Gastrocnemius medialis (tissue), 4 donors: ENCODE measurements at regions not wholly inside any gene's neighbourhood (a gene's known extent, or its start where the extent isn't known, plus 50 kb on each side); places are given as distances from the start of the nearest gene placed in this dataset.

Source experiments
- ATAC-seq, 2 donors: fragments of 150-250 bp; one replicate each; pipeline ENCODE4 v1.9.1; 2016
- DNase-seq, 2 donors: peaks; one replicate each; pipeline ENCODE4 v3.0.0-alpha.2; 2019
- H3K27ac ChIP-seq, 4 donors: fragments of 200-600 bp; sonication (generic); 1 replicate in 1 of 4; 2 replicates in 3 of 4; pipeline ENCODE4 v1.5.1; 2016 to 2018; ENCODE audit warnings: mild to moderate bottlenecking in 2 of 4, moderate library complexity in 1 of 4
- H3K27me3 ChIP-seq, 3 donors: fragments of 200-600 bp; sonication (generic) in 2 of 3; 1 replicate in 1 of 3; 2 replicates in 2 of 3; pipeline versions ENCODE4 v1.5.1 to v1.6.0; 2016 to 2019; ENCODE audit warnings: mild to moderate bottlenecking in 1 of 3, moderate library complexity in 1 of 3
- H3K36me3 ChIP-seq, 2 donors: fragments of 200-600 bp; sonication (generic) in 1 of 2; one replicate each; pipeline ENCODE4 v1.5.1; 2017 to 2018
- H3K4me1 ChIP-seq, 2 donors: fragments of 200-600 bp; sonication (generic) in 1 of 2; one replicate each; pipeline ENCODE4 v1.5.1; 2016 to 2017; ENCODE audit warnings: mild to moderate bottlenecking in 2 of 2
- H3K4me3 ChIP-seq, 4 donors: fragments of 200-600 bp; sonication (generic) in 3 of 4; 1 replicate in 1 of 4; 2 replicates in 3 of 4; pipeline ENCODE4 v1.5.1; 2016 to 2019; ENCODE audit warnings: mild to moderate bottlenecking in 2 of 4
- H3K9me3 ChIP-seq, 3 donors: fragments of 200-600 bp; sonication (generic) in 2 of 3; 1 replicate in 1 of 3; 2 replicates in 2 of 3; pipeline ENCODE4 v1.5.1; 2016 to 2019
- POLR2A ChIP-seq, 2 donors: fragments of 450-650 bp; IDR thresholded peaks; one replicate each; pipeline ENCODE4 v1.6.1; 2017; ENCODE audit warnings: antibody characterized with exemption in 2 of 2, mild to moderate bottlenecking in 2 of 2, moderate library complexity in 2 of 2
- in situ Hi-C, 4 donors: fragments of 200-750 bp; cut with MboI; loops; one replicate each; pipeline versions ENCODE4 v1.15.0 to v1.8.0; 2017; ENCODE audit warnings: low sequenced_read_pairs in 4 of 4
- intact Hi-C: fragments of 100-400 bp; cut with DNase I; formaldehyde crosslinking; loops from one replicate; pipeline ENCODE4 v1.15.1; 2023; ENCODE audit warnings: low total_unique reads
- TF ChIP-seq, protein P1 (sequence below), 5 experiments: fragments of 450-650 bp in 3 of 5; fragments of 200-600 bp in 2 of 5; sonication (generic) in 2 of 5; IDR thresholded peaks in 4 of 5; conservative IDR thresholded peaks in 1 of 5; 1 replicate in 4 of 5; 2 replicates in 1 of 5; pipeline ENCODE4 v1.5.1; 2016 to 2019; ENCODE audit warnings: antibody characterized with exemption in 5 of 5, mild to moderate bottlenecking in 3 of 5, moderate library complexity in 3 of 5

GRCh38 chr10:131668903-131669302 is 231.9 kb upstream of the PPP2R2D start:
- ATAC-seq (no peak), DNase-seq (no peak)
- intact Hi-C loops (no loop called here), in situ Hi-C loops (no loop called here)
- H3K4me1 ChIP-seq = no peaks in the 10 kb centered on the region
- no peak overlapping the region for H3K27ac ChIP-seq
- no peak overlapping the region for H3K4me3 ChIP-seq
- no peaks in the 10 kb centered on the region for H3K36me3 ChIP-seq
- H3K27me3 ChIP-seq = no peaks in the 10 kb centered on the region
- no peaks in the 10 kb centered on the region for H3K9me3 ChIP-seq
- TF ChIP-seq, protein P1, sequence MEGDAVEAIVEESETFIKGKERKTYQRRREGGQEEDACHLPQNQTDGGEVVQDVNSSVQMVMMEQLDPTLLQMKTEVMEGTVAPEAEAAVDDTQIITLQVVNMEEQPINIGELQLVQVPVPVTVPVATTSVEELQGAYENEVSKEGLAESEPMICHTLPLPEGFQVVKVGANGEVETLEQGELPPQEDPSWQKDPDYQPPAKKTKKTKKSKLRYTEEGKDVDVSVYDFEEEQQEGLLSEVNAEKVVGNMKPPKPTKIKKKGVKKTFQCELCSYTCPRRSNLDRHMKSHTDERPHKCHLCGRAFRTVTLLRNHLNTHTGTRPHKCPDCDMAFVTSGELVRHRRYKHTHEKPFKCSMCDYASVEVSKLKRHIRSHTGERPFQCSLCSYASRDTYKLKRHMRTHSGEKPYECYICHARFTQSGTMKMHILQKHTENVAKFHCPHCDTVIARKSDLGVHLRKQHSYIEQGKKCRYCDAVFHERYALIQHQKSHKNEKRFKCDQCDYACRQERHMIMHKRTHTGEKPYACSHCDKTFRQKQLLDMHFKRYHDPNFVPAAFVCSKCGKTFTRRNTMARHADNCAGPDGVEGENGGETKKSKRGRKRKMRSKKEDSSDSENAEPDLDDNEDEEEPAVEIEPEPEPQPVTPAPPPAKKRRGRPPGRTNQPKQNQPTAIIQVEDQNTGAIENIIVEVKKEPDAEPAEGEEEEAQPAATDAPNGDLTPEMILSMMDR (IDR thresholded peaks at IDR 0.05 in 4 of 5, conservative IDR thresholded peaks at IDR 0.05 in 1 of 5) = no peak
- TF ChIP-seq POLR2A (IDR thresholded peaks at IDR 0.05) = no peak

- Histone ChIP-seq H3K27ac (no peak overlapping the region), H3K36me3 (no peaks in the 10 kb centered on the region), H3K4me3 (no peak overlapping the region), H3K27me3 (no peaks in the 10 kb centered on the region), H3K9me3 (no peaks in the 10 kb centered on the region), H3K4me1 (no peaks in the 10 kb centered on the region)
- ATAC-seq = no peak
- DNase-seq = no peak
- intact Hi-C loops (no loop called here), in situ Hi-C loops (no loop called here)
- TF ChIP-seq POLR2A (IDR thresholded peaks at IDR 0.05) = no peak
- TF ChIP-seq, protein P1 (IDR thresholded peaks at IDR 0.05 in 4 of 5, conservative IDR thresholded peaks at IDR 0.05 in 1 of 5) = no peak
Measured at GRCh38 chr10:131669838-131670237, 231.0 kb upstream of the PPP2R2D start.

DNA sequence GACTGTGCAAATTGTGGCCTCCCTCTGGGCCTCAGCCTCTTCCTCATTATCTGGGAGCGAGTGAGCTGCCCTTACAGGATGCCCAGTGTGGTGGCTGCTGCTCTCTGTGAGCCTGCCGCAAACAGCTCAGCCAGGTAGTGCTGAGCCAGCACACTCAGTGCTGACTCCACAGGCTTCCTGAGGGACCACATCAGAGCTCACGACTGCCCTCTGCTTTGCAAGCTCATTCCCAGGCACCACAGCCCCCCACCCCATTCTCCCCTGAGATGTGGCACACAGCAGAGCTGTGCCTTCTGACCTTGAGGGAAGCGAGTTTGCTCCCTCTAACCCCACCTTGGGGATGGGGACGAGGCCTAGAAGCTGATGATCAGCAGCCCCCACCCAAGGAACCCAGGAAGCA is 230.5 kb upstream of the PPP2R2D start:
- no peak for ATAC-seq
- H3K9me3 ChIP-seq = no peaks in the 10 kb centered on the region
- H3K36me3 ChIP-seq = no peaks in the 10 kb centered on the region
- H3K27ac ChIP-seq = no peak overlapping the region
- no peaks in the 10 kb centered on the region for H3K27me3 ChIP-seq
- TF ChIP-seq, protein P1 (IDR thresholded peaks at IDR 0.05 in 4 of 5, conservative IDR thresholded peaks at IDR 0.05 in 1 of 5) = no peak
- TF ChIP-seq POLR2A (IDR thresholded peaks at IDR 0.05) = no peak
- intact Hi-C loops (no loop called here), in situ Hi-C loops (no loop called here)
- H3K4me3 ChIP-seq = no peak overlapping the region
- DNase-seq = no peak
- no peaks in the 10 kb centered on the region for H3K4me1 ChIP-seq

DNA sequence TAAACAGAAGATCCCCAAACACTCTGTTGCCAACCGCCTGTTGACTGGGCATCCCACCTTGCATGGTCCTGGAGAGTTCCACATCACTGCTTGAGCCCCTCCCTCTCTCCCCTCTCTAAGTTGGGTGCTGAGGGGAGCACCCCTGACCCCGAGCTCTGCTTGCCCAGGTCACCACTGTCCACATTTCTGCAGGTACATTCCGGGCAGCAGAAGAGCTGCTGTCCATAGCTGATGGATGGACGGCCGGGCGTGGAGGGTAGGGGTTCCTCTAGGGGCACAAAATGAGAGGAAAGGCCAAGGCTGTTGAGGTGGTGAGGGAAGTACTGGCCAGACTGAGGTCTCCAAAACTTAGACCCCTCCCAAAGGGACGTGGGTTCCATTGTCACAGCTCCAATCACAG is 227.4 kb upstream of the PPP2R2D start:
- DNase-seq (no peak), ATAC-seq (no peak)
- Histone ChIP-seq H3K4me1 (no peaks in the 10 kb centered on the region), H3K4me3 (no peak overlapping the region), H3K9me3 (no peaks in the 10 kb centered on the region), H3K27me3 (no peaks in the 10 kb centered on the region), H3K36me3 (no peaks in the 10 kb centered on the region), H3K27ac (no peak overlapping the region)
- TF ChIP-seq, protein P1 (IDR thresholded peaks at IDR 0.05 in 4 of 5, conservative IDR thresholded peaks at IDR 0.05 in 1 of 5) = no peak
- TF ChIP-seq POLR2A (IDR thresholded peaks at IDR 0.05) = no peak
- in situ Hi-C loops = no loop called here
- intact Hi-C loops = no loop called here

GRCh38 chr10:131674130-131674529 is 226.7 kb upstream of the PPP2R2D start:
- TF ChIP-seq POLR2A (IDR thresholded peaks at IDR 0.05) = no peak
- TF ChIP-seq, protein P1 (IDR thresholded peaks at IDR 0.05 in 4 of 5, conservative IDR thresholded peaks at IDR 0.05 in 1 of 5) = no peak
- H3K9me3 ChIP-seq = no peaks in the 10 kb centered on the region
- no peaks in the 10 kb centered on the region for H3K27me3 ChIP-seq
- no peaks in the 10 kb centered on the region for H3K36me3 ChIP-seq
- no peaks in the 10 kb centered on the region for H3K4me1 ChIP-seq
- intact Hi-C loops (no loop called here), in situ Hi-C loops (no loop called here)
- no peak overlapping the region for H3K4me3 ChIP-seq
- no peak overlapping the region for H3K27ac ChIP-seq
- no peak for ATAC-seq
- DNase-seq = no peak
